ENCODE measurements at regions not wholly inside any gene's neighbourhood (a gene's known extent, or its start where the extent isn't known, plus 50 kb on each side); places are given as distances from the start of the nearest gene placed in this dataset.
"Not testable (repeated sequence)": the region's sequence is repeated elsewhere in the genome, so short reads cannot be mapped to it uniquely, and the experiment has no call there.

DNA sequence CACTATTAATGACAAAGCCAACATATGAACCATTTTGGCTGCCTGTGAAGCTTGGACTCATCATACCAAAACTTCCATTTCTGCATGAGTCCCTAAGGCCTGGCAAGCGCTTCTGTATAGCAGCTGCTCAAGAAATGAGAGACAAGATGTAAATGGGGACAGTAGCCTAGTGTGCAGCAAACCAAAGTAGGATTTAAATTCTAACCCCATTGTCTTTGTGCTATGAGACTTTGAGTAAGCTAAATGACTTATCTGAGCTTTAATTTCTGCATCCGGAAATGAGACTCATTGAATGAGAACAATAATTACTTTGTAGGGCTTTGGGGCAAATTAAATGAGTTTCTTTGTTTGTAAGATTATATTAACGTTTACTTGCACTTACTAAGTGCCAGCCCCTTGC, 536.4 kb upstream of the CDH7 start:
- Mint-ChIP-seq H3K36me3 (ENCODE audit: low read depth) (no peaks in the 10 kb centered on the region), H3K4me1 (no peaks in the 10 kb centered on the region), H3K27me3 (no peaks in the 10 kb centered on the region), H3K27ac (no peak overlapping the region), H3K9me3 (peaks cover 15% of the 10 kb centered on the region), H3K4me3 (no peak overlapping the region)
- DNase-seq: no peak
- intact Hi-C loops (cut with micrococcal nuclease): no loop called here

DNA sequence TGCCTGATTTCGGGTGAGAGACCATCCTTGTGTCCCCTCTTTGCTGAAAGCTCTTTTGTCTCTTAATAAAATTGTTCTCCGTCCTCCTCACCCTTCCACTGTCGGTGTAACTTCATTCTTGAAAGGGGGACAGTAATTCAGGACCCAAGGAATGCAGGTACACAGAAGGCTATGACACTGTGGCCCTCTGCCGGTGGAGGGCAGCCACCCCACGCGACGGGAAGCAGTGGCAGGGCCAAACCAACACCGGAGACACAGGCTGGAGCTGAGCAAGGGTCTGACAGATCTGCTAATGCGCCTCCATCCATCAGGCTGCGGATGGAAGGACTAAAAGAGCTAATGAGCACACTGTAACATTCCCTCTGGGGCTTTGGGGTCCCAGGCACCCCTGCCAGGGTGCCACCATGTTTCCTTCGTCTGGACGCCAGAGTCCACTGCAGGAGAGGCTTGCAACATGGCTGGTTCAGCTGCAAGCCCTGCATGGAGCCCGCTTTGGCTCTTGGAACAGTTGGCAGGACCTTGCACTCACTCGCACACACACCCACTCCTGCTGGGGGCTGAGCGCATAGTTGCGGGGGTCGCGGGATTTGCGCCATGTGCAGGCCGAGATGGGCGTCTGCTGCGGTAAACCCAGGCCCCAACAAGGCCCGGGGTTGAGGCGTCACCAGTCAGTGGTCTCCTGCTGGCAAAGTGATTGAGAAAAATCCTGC, 544.1 kb upstream of the CDH7 start:
- Mint-ChIP-seq H3K4me3 (no peak overlapping the region), H3K27me3 (no peaks in the 10 kb centered on the region), H3K4me1 (no peaks in the 10 kb centered on the region), H3K36me3 (ENCODE audit: low read depth) (no peaks in the 10 kb centered on the region), H3K9me3 (peaks cover 8% of the 10 kb centered on the region), H3K27ac (no peak overlapping the region)
- intact Hi-C loops (cut with micrococcal nuclease): no loop called here
- DNase-seq: no peak

DNA sequence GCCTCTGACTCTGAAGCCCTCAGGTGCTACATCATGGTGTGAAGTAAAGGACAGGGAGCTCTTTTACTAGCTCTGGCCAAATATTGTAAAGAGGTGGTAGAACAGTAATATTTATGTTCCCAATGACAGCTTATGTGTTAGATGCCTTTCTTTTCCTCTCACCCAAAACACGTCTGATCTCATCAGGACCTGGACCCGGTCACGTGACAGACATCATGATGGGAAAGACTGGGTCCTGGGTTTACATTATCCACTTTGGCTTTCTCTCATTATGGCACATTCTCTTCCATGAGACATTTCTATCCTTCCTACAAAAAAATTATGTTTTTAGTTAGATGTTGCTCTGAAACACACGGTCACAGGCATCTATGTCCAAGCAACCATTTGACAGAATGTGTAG, 548.7 kb upstream of the CDH7 start:
- Mint-ChIP-seq H3K27me3 (no peaks in the 10 kb centered on the region), H3K4me1 (no peaks in the 10 kb centered on the region), H3K9me3 (peaks cover 4% of the 10 kb centered on the region), H3K36me3 (ENCODE audit: low read depth) (no peaks in the 10 kb centered on the region), H3K4me3 (no peak overlapping the region), H3K27ac (no peak overlapping the region)
- no peak for DNase-seq
- intact Hi-C loops (cut with micrococcal nuclease): no loop called here

- intact Hi-C loops (cut with micrococcal nuclease): no loop called here
- H3K27me3 Mint-ChIP-seq: no peaks in the 10 kb centered on the region
- H3K27ac Mint-ChIP-seq: no peak overlapping the region
- no peaks in the 10 kb centered on the region for H3K36me3 Mint-ChIP-seq (ENCODE audit: low read depth)
- no peaks in the 10 kb centered on the region for H3K4me1 Mint-ChIP-seq
- H3K4me3 Mint-ChIP-seq: no peak overlapping the region
- no peak for DNase-seq
- no peaks in the 10 kb centered on the region for H3K9me3 Mint-ChIP-seq
Measured at GRCh38 chr18:65175681-65176080, 575.1 kb upstream of the CDH7 start.

DNA sequence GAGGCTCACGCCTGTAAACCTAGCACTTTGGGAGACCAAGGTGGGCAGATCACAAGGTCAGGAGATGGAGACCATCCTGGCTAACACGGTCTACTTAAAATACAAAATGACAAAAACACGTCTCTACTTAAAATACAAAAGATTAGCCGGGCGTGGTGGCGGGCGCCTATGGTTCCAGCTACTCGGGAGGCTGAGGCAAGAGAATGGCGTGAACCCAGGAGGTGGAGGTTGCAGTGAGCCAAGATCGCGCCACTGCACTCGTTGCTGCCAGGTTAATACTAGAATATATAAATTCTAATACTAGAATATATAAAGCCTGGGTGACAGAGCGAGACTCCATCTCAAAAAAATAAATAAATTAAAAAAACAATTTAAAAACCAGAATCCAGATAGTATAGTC, 588.7 kb upstream of the CDH7 start:
- H3K27ac Mint-ChIP-seq; DNase-seq; H3K27me3 Mint-ChIP-seq; intact Hi-C loops (cut with micrococcal nuclease); H3K9me3 Mint-ChIP-seq; H3K4me3 Mint-ChIP-seq; H3K36me3 Mint-ChIP-seq (ENCODE audit: low read depth); H3K4me1 Mint-ChIP-seq: not testable (repeated sequence)

DNA sequence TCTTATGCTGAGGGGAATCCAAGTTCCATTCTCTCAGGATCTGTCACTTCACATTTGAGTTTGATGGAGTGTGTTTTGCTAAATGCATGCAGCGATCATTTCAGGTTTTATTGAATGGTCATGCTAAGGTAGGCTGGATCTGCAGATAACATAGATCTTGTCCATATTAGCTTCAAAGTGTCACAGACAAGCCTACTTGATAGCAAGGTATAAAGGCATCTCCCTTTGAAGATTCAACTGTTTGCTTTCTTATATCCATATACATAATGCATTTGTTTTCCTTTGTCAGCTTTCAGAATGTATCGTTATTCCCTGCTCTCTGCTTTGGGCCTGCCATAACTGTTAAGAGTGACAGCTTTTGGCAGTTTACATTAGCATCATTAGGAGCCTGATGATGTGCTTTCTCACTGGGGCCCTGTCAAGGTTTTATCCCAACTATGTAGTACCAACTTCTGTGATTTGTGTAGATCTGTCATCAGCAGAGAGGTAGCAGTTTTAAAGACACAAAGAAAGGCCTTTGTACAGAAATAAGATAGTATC, 604.3 kb upstream of the CDH7 start:
- H3K36me3 Mint-ChIP-seq (ENCODE audit: low read depth): no peaks in the 10 kb centered on the region
- no peak for DNase-seq
- no peaks in the 10 kb centered on the region for H3K9me3 Mint-ChIP-seq
- no peaks in the 10 kb centered on the region for H3K4me1 Mint-ChIP-seq
- H3K27me3 Mint-ChIP-seq: no peaks in the 10 kb centered on the region
- intact Hi-C loops (cut with micrococcal nuclease): no loop called here
- H3K4me3 Mint-ChIP-seq: no peak overlapping the region
- H3K27ac Mint-ChIP-seq: no peak overlapping the region

- DNase-seq: no peak
- H3K4me1 Mint-ChIP-seq: no peaks in the 10 kb centered on the region
- H3K27me3 Mint-ChIP-seq: no peaks in the 10 kb centered on the region
- no peaks in the 10 kb centered on the region for H3K9me3 Mint-ChIP-seq
- H3K27ac Mint-ChIP-seq: no peak overlapping the region
- H3K36me3 Mint-ChIP-seq (ENCODE audit: low read depth): no peaks in the 10 kb centered on the region
- intact Hi-C loops (cut with micrococcal nuclease): no loop called here
- H3K4me3 Mint-ChIP-seq: no peak overlapping the region
Measured at GRCh38 chr18:65145312-65145711, 605.5 kb upstream of the CDH7 start.

DNA sequence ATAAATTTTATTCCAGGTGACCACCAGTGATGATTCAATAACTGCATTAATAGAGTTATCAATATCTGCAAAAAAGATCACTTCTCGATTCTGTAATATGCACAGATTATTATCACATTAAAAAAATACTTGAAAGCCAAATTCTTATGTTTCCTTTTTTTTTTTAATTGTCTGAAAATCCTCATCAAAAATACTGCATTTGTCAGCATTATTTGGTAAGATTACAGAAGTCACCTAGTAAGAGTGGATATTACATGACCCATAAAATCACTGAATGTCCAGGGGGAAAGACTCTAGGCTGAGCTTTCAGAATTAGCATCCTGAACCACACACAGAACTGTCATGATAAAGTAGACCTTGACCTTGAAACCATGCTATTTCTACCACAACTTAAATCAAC, 617.2 kb upstream of the CDH7 start:
- Mint-ChIP-seq H3K27me3 (no peaks in the 10 kb centered on the region), H3K9me3 (no peaks in the 10 kb centered on the region), H3K27ac (no peak overlapping the region), H3K4me1 (no peaks in the 10 kb centered on the region), H3K36me3 (ENCODE audit: low read depth) (no peaks in the 10 kb centered on the region), H3K4me3 (no peak overlapping the region)
- DNase-seq: no peak
- intact Hi-C loops (cut with micrococcal nuclease): no loop called here

GRCh38 chr18:65124633-65125032, 626.2 kb upstream of the CDH7 start:
- H3K4me3 Mint-ChIP-seq: no peak overlapping the region
- H3K36me3 Mint-ChIP-seq (ENCODE audit: low read depth): no peaks in the 10 kb centered on the region
- H3K9me3 Mint-ChIP-seq: peaks cover 8% of the 10 kb centered on the region
- no peaks in the 10 kb centered on the region for H3K27me3 Mint-ChIP-seq
- intact Hi-C loops (cut with micrococcal nuclease): no loop called here
- no peak overlapping the region for H3K27ac Mint-ChIP-seq
- DNase-seq: no peak
- no peaks in the 10 kb centered on the region for H3K4me1 Mint-ChIP-seq

GRCh38 chr18:65103864-65104263, 646.9 kb upstream of the CDH7 start:
- no peaks in the 10 kb centered on the region for H3K4me1 Mint-ChIP-seq
- no peak overlapping the region for H3K4me3 Mint-ChIP-seq
- H3K9me3 Mint-ChIP-seq: peaks cover 7% of the 10 kb centered on the region
- DNase-seq: no peak
- H3K27me3 Mint-ChIP-seq: no peaks in the 10 kb centered on the region
- intact Hi-C loops (cut with micrococcal nuclease): no loop called here
- H3K27ac Mint-ChIP-seq: no peak overlapping the region
- H3K36me3 Mint-ChIP-seq (ENCODE audit: low read depth): no peaks in the 10 kb centered on the region

DNA sequence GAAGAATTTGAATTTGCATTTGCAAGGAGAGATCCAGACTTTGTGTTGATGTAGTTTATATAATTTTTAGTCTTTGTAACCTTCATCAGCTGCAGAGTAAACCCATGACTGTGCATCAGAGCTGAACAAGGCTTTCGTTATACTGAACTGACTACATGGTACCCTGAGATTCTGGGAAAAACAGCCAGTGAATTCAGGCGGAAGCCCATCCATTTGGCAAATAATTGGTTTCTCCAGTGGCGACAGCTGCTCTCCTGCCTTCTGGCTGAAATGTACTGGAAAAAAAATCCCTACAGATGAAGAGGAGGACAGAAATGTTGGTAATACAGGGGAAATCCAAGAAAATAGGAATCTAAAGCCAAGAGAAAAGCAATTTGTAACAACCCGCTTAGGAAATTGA, 657.5 kb upstream of the CDH7 start:
- H3K4me3 Mint-ChIP-seq: no peak overlapping the region
- intact Hi-C loops (cut with micrococcal nuclease): no loop called here
- H3K27me3 Mint-ChIP-seq: no peaks in the 10 kb centered on the region
- no peak for DNase-seq
- H3K27ac Mint-ChIP-seq: no peak overlapping the region
- no peaks in the 10 kb centered on the region for H3K4me1 Mint-ChIP-seq
- no peaks in the 10 kb centered on the region for H3K36me3 Mint-ChIP-seq (ENCODE audit: low read depth)
- no peaks in the 10 kb centered on the region for H3K9me3 Mint-ChIP-seq

- intact Hi-C loops (cut with micrococcal nuclease): no loop called here
- H3K4me1 Mint-ChIP-seq: no peaks in the 10 kb centered on the region
- no peak overlapping the region for H3K27ac Mint-ChIP-seq
- no peaks in the 10 kb centered on the region for H3K9me3 Mint-ChIP-seq
- no peak for DNase-seq
- no peaks in the 10 kb centered on the region for H3K27me3 Mint-ChIP-seq
- H3K36me3 Mint-ChIP-seq (ENCODE audit: low read depth): no peaks in the 10 kb centered on the region
- H3K4me3 Mint-ChIP-seq: no peak overlapping the region
Measured at GRCh38 chr18:65091744-65092329, 659.0 kb upstream of the CDH7 start.

DNA sequence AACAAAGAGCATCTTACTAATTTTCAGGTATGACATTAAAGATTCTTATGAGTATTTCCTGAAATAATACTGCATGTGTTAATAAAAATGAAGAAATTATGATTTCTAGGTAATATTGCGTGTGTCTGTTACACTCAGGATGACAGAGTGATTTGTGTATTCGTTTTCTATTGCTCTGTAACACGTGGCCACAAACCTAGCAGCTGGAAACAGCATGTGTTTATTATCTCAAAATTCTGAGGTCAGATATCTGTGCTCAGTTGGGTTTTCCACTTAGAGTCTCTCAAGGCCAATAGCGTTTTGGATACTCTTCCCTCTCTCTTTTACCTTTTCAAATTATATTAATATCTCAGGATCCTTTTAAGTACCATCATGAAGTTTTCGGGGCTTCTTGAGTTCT, 667.9 kb upstream of the CDH7 start:
- no peaks in the 10 kb centered on the region for H3K36me3 Mint-ChIP-seq (ENCODE audit: low read depth)
- H3K4me3 Mint-ChIP-seq: no peak overlapping the region
- DNase-seq: no peak
- no peaks in the 10 kb centered on the region for H3K9me3 Mint-ChIP-seq
- H3K27me3 Mint-ChIP-seq: no peaks in the 10 kb centered on the region
- no peak overlapping the region for H3K27ac Mint-ChIP-seq
- no peaks in the 10 kb centered on the region for H3K4me1 Mint-ChIP-seq
- intact Hi-C loops (cut with micrococcal nuclease): no loop called here

GRCh38 chr18:65081786-65082185, 669.0 kb upstream of the CDH7 start:
- H3K4me3 Mint-ChIP-seq: no peak overlapping the region
- no peaks in the 10 kb centered on the region for H3K36me3 Mint-ChIP-seq (ENCODE audit: low read depth)
- no peak overlapping the region for H3K27ac Mint-ChIP-seq

GRCh38 chr18:65073060-65073550, 677.7 kb upstream of the CDH7 start:
- no peak overlapping the region for H3K27ac Mint-ChIP-seq
- no peak overlapping the region for H3K4me3 Mint-ChIP-seq
- intact Hi-C loops (cut with micrococcal nuclease): no loop called here
- peaks cover 4% of the 10 kb centered on the region for H3K9me3 Mint-ChIP-seq
- no peaks in the 10 kb centered on the region for H3K36me3 Mint-ChIP-seq (ENCODE audit: low read depth)
- no peaks in the 10 kb centered on the region for H3K27me3 Mint-ChIP-seq
- DNase-seq: no peak
- no peaks in the 10 kb centered on the region for H3K4me1 Mint-ChIP-seq

More at GRCh38 chr18:65081786-65082185, 669.0 kb upstream of the CDH7 start:
- intact Hi-C loops (cut with micrococcal nuclease): no loop called here
- Mint-ChIP-seq H3K9me3 (no peaks in the 10 kb centered on the region), H3K4me1 (no peaks in the 10 kb centered on the region), H3K27me3 (no peaks in the 10 kb centered on the region)
- DNase-seq: no peak
